Kidney (tissue), 13 donors: ENCODE measurements at regions not wholly inside any gene's neighbourhood (a gene's known extent, or its start where the extent isn't known, plus 50 kb on each side); places are given as distances from the start of the nearest gene placed in this dataset.

ENCODE experiments used
- DNase-seq, 5 donors: peaks; one replicate each; pipeline ENCODE4 v3.0.0-alpha.2; 2013 to 2020
- FAIRE-seq: peaks from 2 replicates; lab custom pipeline; 2012; peaks lifted over from hg19 to GRCh38; lab: Jason Lieb, UNC
- H3K27ac ChIP-seq, 2 donors: one replicate each; pipeline ENCODE4 v1.7.0; 2013; ENCODE audit warnings: low read depth in 2 of 2, low read length in 2 of 2, inconsistent platforms in 1 of 2
- H3K27me3 ChIP-seq: one replicate; pipeline ENCODE4 v1.7.1; 2013; ENCODE audit warnings: low read length, inconsistent platforms; ENCODE audit not compliant: control insufficient read depth, insufficient read depth
- H3K36me3 ChIP-seq, 3 donors: one replicate each; pipeline versions ENCODE4 v1.7.0 to v1.7.1; 2013; ENCODE audit warnings: low read length in 3 of 3, control low read depth in 1 of 3, inconsistent platforms in 1 of 3; ENCODE audit not compliant: insufficient read depth in 3 of 3, control insufficient read depth in 2 of 3
- H3K4me1 ChIP-seq, 3 donors: one replicate each; pipeline versions ENCODE4 v1.7.0 to v1.7.1; 2013; ENCODE audit warnings: low read length in 3 of 3, inconsistent platforms in 1 of 3, low read depth in 1 of 3; ENCODE audit not compliant: control insufficient read depth in 2 of 3, insufficient read depth in 2 of 3
- H3K4me3 ChIP-seq, 3 donors: one replicate each; pipeline versions ENCODE4 v1.7.0 to v1.8.1; 2013; ENCODE audit warnings: low read length in 3 of 3, control low read depth in 1 of 3, inconsistent platforms in 1 of 3
- H3K9ac ChIP-seq, 3 donors: one replicate each; pipeline versions ENCODE4 v1.7.0 to v1.7.1; 2013; ENCODE audit warnings: low read length in 3 of 3, control low read depth in 1 of 3, inconsistent platforms in 1 of 3
- H3K9me3 ChIP-seq, 3 donors: one replicate each; pipeline versions ENCODE4 v1.7.0 to v1.7.1; 2013; ENCODE audit warnings: low read length in 3 of 3, control low read depth in 1 of 3, inconsistent platforms in 1 of 3; ENCODE audit not compliant: control insufficient read depth in 2 of 3, insufficient read depth in 1 of 3
- CTCF ChIP-seq: IDR thresholded peaks from 3 replicates; pipeline ENCODE4 v1.5.1; 2012; ENCODE audit warnings: mild to moderate bottlenecking, moderate library complexity, borderline replicate concordance; ENCODE audit not compliant: insufficient read depth; ENCODE audit errors: extremely low read depth
- intact Hi-C: fragments of 100-400 bp; cut with DNase I; formaldehyde crosslinking; loops from one replicate; pipeline ENCODE4 v1.11.1; 2022
- donor health status: control.
- donor health status: control.
- donor health status: control.
- donor health status: control.
- donor health status: control.
- donor health status: DM: yes; HTN: yes; CAD: no.
- donor health status: Normal renal cell carcinoma (clear cell type).

- Histone ChIP-seq H3K27ac (no peak overlapping the region), H3K4me1 (no peaks in the 10 kb centered on the region), H3K9me3 (no peaks in the 10 kb centered on the region), H3K9ac (no peak overlapping the region), H3K27me3 (no peaks in the 10 kb centered on the region), H3K4me3 (no peak overlapping the region), H3K36me3 (no peaks in the 10 kb centered on the region)
- TF ChIP-seq CTCF, result no peak
- DNase-seq, result no peak
- intact Hi-C loops, result no loop called here
- FAIRE-seq, result no peak
These were observed 183.5 kb downstream of the PAX3 start for GRCh38 chr2:222115296-222115695.

- TF ChIP-seq CTCF, result no peak
- Histone ChIP-seq H3K9me3 (no peaks in the 10 kb centered on the region), H3K4me3 (no peak overlapping the region), H3K27ac (no peak overlapping the region), H3K27me3 (no peaks in the 10 kb centered on the region), H3K36me3 (no peaks in the 10 kb centered on the region), H3K9ac (no peak overlapping the region), H3K4me1 (no peaks in the 10 kb centered on the region)
- DNase-seq, result no peak
- no peak for FAIRE-seq
- intact Hi-C loops, result no loop called here
These were observed 189.7 kb downstream of the PAX3 start for GRCh38 chr2:222108957-222109585.

- Histone ChIP-seq H3K9me3 (no peaks in the 10 kb centered on the region), H3K36me3 (no peaks in the 10 kb centered on the region), H3K27me3 (no peaks in the 10 kb centered on the region), H3K9ac (no peak overlapping the region), H3K4me1 (no peaks in the 10 kb centered on the region), H3K27ac (no peak overlapping the region), H3K4me3 (no peak overlapping the region)
- TF ChIP-seq CTCF, result no peak
- intact Hi-C loops, result no loop called here
- DNase-seq (no peak), FAIRE-seq (no peak)
These were observed 190.3 kb downstream of the PAX3 start for GRCh38 chr2:222108497-222108896.

- intact Hi-C loops, result no loop called here
- no peak for DNase-seq
These were observed 193.8 kb downstream of the PAX3 start for GRCh38 chr2:222105046-222105445.

More at GRCh38 chr2:222105046-222105445, 193.8 kb downstream of the PAX3 start:
- Histone ChIP-seq H3K4me3 (no peak overlapping the region), H3K27ac (no peak overlapping the region), H3K4me1 (no peaks in the 10 kb centered on the region), H3K27me3 (no peaks in the 10 kb centered on the region), H3K9me3 (no peaks in the 10 kb centered on the region), H3K9ac (no peak overlapping the region), H3K36me3 (no peaks in the 10 kb centered on the region)
- no peak for FAIRE-seq
- TF ChIP-seq CTCF, result no peak
